GM13977 (cell line): ENCODE measurements at regions not wholly inside any gene's neighbourhood (a gene's known extent, or its start where the extent isn't known, plus 50 kb on each side); places are given as distances from the start of the nearest gene placed in this dataset.

Experiments
- DNase-seq: peaks from one replicate; pipeline ENCODE4 v3.0.0; 2012; ENCODE audit warnings: low spot score
- CTCF ChIP-seq: IDR thresholded peaks from 2 replicates; pipeline ENCODE4 v1.5.1; 2012; ENCODE audit warnings: mild to moderate bottlenecking, control low read depth; ENCODE audit not compliant: insufficient read depth; ENCODE audit errors: extremely low read depth, missing control alignments
- in situ Hi-C: fragments of 300-500 bp; cut with MboI; formaldehyde crosslinking; loops from one replicate; pipeline ENCODE4 v1.12.0; 2022; ENCODE audit warnings: low sequenced_read_pairs, low pct_unique_long_range_greater_than_20kb, mixed read lengths, inconsistent platforms; ENCODE audit not compliant: unreplicated experiment

- no peak for DNase-seq
- in situ Hi-C loops: no loop called here
Observed at GRCh38 chr4:19366916-19367315, 884.8 kb upstream of the SLIT2 start.

GRCh38 chr4:19358015-19358414 lies 893.7 kb upstream of the SLIT2 start:
- in situ Hi-C loops: no loop called here
- DNase-seq: no peak
- no peak for TF ChIP-seq CTCF

More at GRCh38 chr4:19366916-19367315, 884.8 kb upstream of the SLIT2 start:
- no peak for TF ChIP-seq CTCF

GRCh38 chr4:19349416-19349815 lies 902.3 kb upstream of the SLIT2 start:
- TF ChIP-seq CTCF: no peak
- no peak for DNase-seq
- in situ Hi-C loops: no loop called here

- no peak for TF ChIP-seq CTCF
- in situ Hi-C loops: no loop called here
- DNase-seq: no peak
Observed at GRCh38 chr4:19348746-19349145, 903.0 kb upstream of the SLIT2 start.

GRCh38 chr4:19346636-19347035 lies 905.1 kb upstream of the SLIT2 start:
- no peak for DNase-seq
- no peak for TF ChIP-seq CTCF
- in situ Hi-C loops: no loop called here

- no peak for DNase-seq
- no peak for TF ChIP-seq CTCF
- in situ Hi-C loops: no loop called here
Observed at GRCh38 chr4:19329631-19330030, 922.1 kb upstream of the SLIT2 start.

- DNase-seq: no peak
- in situ Hi-C loops: no loop called here
- TF ChIP-seq CTCF: no peak
Observed at GRCh38 chr4:19329077-19329476, 922.6 kb upstream of the SLIT2 start.
